ENCODE measurements at regions not wholly inside any gene's neighbourhood (a gene's known extent, or its start where the extent isn't known, plus 50 kb on each side); places are given as distances from the start of the nearest gene placed in this dataset.

GRCh38 chr16:13852827-13853226, 67.1 kb upstream of the ERCC4 start (continued):
- TF ChIP-seq, protein P1, sequence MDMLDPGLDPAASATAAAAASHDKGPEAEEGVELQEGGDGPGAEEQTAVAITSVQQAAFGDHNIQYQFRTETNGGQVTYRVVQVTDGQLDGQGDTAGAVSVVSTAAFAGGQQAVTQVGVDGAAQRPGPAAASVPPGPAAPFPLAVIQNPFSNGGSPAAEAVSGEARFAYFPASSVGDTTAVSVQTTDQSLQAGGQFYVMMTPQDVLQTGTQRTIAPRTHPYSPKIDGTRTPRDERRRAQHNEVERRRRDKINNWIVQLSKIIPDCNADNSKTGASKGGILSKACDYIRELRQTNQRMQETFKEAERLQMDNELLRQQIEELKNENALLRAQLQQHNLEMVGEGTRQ (IDR thresholded peaks at IDR 0.05; ENCODE audit: borderline replicate concordance, low read depth, low read length): no peak

- no peak for TF ChIP-seq TCF12 (IDR thresholded peaks at IDR 0.05)
- no peak for TF ChIP-seq SMC3 (IDR thresholded peaks at IDR 0.05; ENCODE audit: low read depth, low read length)
- TF ChIP-seq FOXM1 (IDR thresholded peaks at IDR 0.05; ENCODE audit: low read depth): no peak
- no peak for TF ChIP-seq PBX3 (IDR thresholded peaks at IDR 0.05)
- no peak for TF ChIP-seq RAD21 (IDR thresholded peaks at IDR 0.05; ENCODE audit: low read length)
- TF ChIP-seq RXRA (IDR thresholded peaks at IDR 0.05; ENCODE audit: borderline replicate concordance, low read depth): no peak
- TF ChIP-seq JUND (IDR thresholded peaks at IDR 0.05): no peak
- TF ChIP-seq YY1 (IDR thresholded peaks at IDR 0.05; ENCODE audit: low read depth): no peak
- no peak for TF ChIP-seq NRF1 (IDR thresholded peaks at IDR 0.05; ENCODE audit: low read depth, low read length)
- TF ChIP-seq FOSL2 (IDR thresholded peaks at IDR 0.05; ENCODE audit: borderline replicate concordance, low read depth): no peak
- TF ChIP-seq EP300 (IDR thresholded peaks at IDR 0.05; ENCODE audit: borderline replicate concordance in 1 of 2, low read depth in 1 of 2, low read length in 1 of 2): no peak
- TF ChIP-seq GATA2 (CRISPR knock-in tag; IDR thresholded peaks at IDR 0.05): no peak
- no peak for TF ChIP-seq TAF1 (IDR thresholded peaks at IDR 0.05; ENCODE audit: borderline replicate concordance, low read depth, low read length)
- no peak for TF ChIP-seq EZH2phosphoT487 (IDR thresholded peaks at IDR 0.05; ENCODE audit: borderline replicate concordance, low read depth)
- TF ChIP-seq NFIC (IDR thresholded peaks at IDR 0.05; ENCODE audit: borderline replicate concordance): no peak
- no peak for TF ChIP-seq ELF1 (IDR thresholded peaks at IDR 0.05)
- Histone ChIP-seq H3K4me3 (ENCODE audit: low read depth in 2 of 2, low read length in 1 of 2) (no peak overlapping the region), H3K27me3 (ENCODE audit: insufficient read depth) (no peaks in the 10 kb centered on the region), H3K79me2 (ENCODE audit: insufficient read depth) (no peaks in the 10 kb centered on the region), H2AFZ (ENCODE audit: low read depth) (no peak overlapping the region), H3F3A (replicated peaks; ENCODE audit: insufficient read depth) (no peaks in the 10 kb centered on the region), H3K4me2 (no peak overlapping the region), H4K20me1 (ENCODE audit: insufficient read depth) (no peaks in the 10 kb centered on the region), H3K36me3 (replicated peaks in 1 of 2; ENCODE audit: control insufficient read depth in 1 of 2, insufficient read depth in 2 of 2, low read length in 1 of 2) (no peaks in the 10 kb centered on the region), H3K9me2 (no peaks in the 10 kb centered on the region), H3K27ac (ENCODE audit: low read depth in 2 of 2, low read length in 1 of 2) (no peak overlapping the region), H3K4me1 (ENCODE audit: control insufficient read depth in 1 of 2, insufficient read depth in 2 of 2, low read depth in 1 of 2, low read length in 1 of 2) (no peaks in the 10 kb centered on the region), H3K9me3 (no peaks in the 10 kb centered on the region), H3K9ac (no peak overlapping the region)
- ChIA-PET CTCF (no interaction called here), POLR2A (no interaction called here)
- no peak for DNase-seq
- 10% methylated on average over 2 of the region's 2 CpGs for WGBS (ENCODE audit: low lambda C conversion rate)
These were observed 63.6 kb upstream of the ERCC4 start for GRCh38 chr16:13856398-13856797.

All from SK-N-SH (cell line).